SU-DHL-6 (cell line): ENCODE measurements at regions not wholly inside any gene's neighbourhood (a gene's known extent, or its start where the extent isn't known, plus 50 kb on each side); places are given as distances from the start of the nearest gene placed in this dataset.

Source experiments
- H2AFZ ChIP-seq: fragments of 200-600 bp; sonication (generic); 2 replicates; pipeline ENCODE4 v1.6.1; 2014; ENCODE audit warnings: low read depth, mild to moderate bottlenecking, moderate library complexity, mixed read lengths, antibody characterized with exemption, low read length; ENCODE audit not compliant: severe bottlenecking
- H3F3A ChIP-seq: fragments of 200-600 bp; shearing (Covaris generic); 2 replicates; pipeline ENCODE4 v1.6.0; 2016; ENCODE audit warnings: antibody characterized with exemption, mild to moderate bottlenecking; ENCODE audit not compliant: insufficient read depth
- H3K27ac ChIP-seq: fragments of 200-600 bp; sonication (generic); 2 replicates; pipeline ENCODE4 v1.5.1; 2016; ENCODE audit warnings: low read depth, mild to moderate bottlenecking, low read length, moderate library complexity, mixed read lengths
- H3K27me3 ChIP-seq: fragments of 200-600 bp; sonication (generic), shearing (Covaris generic); 2 replicates; pipeline ENCODE4 v1.6.0; 2014; ENCODE audit warnings: mild to moderate bottlenecking, low read length
- H3K36me3 ChIP-seq: fragments of 200-600 bp; sonication (generic); 2 replicates; pipeline ENCODE4 v1.6.1; 2014; ENCODE audit warnings: mild to moderate bottlenecking, low read length, mixed read lengths
- H3K4me2 ChIP-seq: fragments of 300-600, 200-600 bp; shearing (Covaris generic), sonication (generic); 2 replicates; pipeline ENCODE4 v1.6.0; 2014; ENCODE audit warnings: low read length, low read depth, mild to moderate bottlenecking; ENCODE audit not compliant: poor library complexity, severe bottlenecking
- H3K4me3 ChIP-seq: fragments of 200-600 bp; sonication (generic); 2 replicates; pipeline ENCODE4 v1.5.1; 2014; ENCODE audit warnings: antibody characterized with exemption, low read length, mild to moderate bottlenecking, mixed read lengths; ENCODE audit not compliant: insufficient read depth, poor library complexity, severe bottlenecking
- H3K79me2 ChIP-seq: fragments of 200-600 bp; sonication (generic); 2 replicates; pipeline ENCODE4 v1.6.1; 2014; ENCODE audit warnings: mild to moderate bottlenecking, low read length, moderate library complexity; ENCODE audit not compliant: insufficient read depth
- H3K9ac ChIP-seq: fragments of 200-600 bp; sonication (generic); 2 replicates; pipeline ENCODE4 v1.7.0; 2014; ENCODE audit warnings: mild to moderate bottlenecking, low read length
- H3K9me2 ChIP-seq: fragments of 200-600 bp; sonication (generic); replicated peaks from 2 replicates; pipeline ENCODE4 v1.6.1; 2014; ENCODE audit warnings: low read length; ENCODE audit not compliant: insufficient read depth
- H3K9me3 ChIP-seq: fragments of 200-600 bp; sonication (generic); 2 replicates; pipeline ENCODE4 v1.6.1; 2014; ENCODE audit warnings: low read length, mixed read lengths; ENCODE audit not compliant: insufficient read depth
- H4K20me1 ChIP-seq: fragments of 200-600 bp; sonication (generic); 2 replicates; pipeline ENCODE4 v1.6.1; 2014; ENCODE audit warnings: low read depth, mild to moderate bottlenecking, antibody characterized with exemption, low read length, moderate library complexity, mixed read lengths
- EZH2phosphoT487 ChIP-seq: fragments of 200-600 bp; sonication (generic), shearing (Covaris generic); conservative IDR thresholded peaks from 2 replicates; pipeline ENCODE4 v1.6.1; 2018; ENCODE audit warnings: mild to moderate bottlenecking, antibody characterized with exemption, low read length, moderate library complexity, mixed read lengths
- TF ChIP-seq, protein P1 (sequence below): fragments of 200-600 bp; sonication (generic); IDR thresholded peaks from one replicate; pipeline ENCODE4 v1.5.1; 2017; ENCODE audit warnings: antibody characterized with exemption, mild to moderate bottlenecking, low read length, moderate library complexity; ENCODE audit not compliant: insufficient read depth, poor library complexity, severe bottlenecking

DNA sequence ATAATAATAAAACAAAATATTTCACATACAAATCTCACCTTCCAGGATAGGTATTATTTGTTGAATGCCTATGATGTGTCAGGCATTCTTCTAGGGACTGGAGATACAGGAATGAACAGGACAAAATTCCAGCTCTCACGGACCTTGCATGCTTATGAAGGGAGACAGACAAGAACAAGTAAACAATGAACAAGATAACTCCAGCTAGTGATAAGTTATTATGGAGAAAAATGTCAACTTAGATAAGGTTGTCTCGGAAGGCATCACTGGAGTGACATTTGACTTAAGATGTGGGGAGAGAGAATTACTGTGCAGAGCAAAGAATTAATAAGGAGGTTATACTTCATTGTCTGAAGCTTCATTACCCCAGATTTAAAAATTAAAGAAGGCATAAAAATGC is 836.7 kb downstream of the SOCS6 start:
- Histone ChIP-seq H3F3A (no peaks in the 10 kb centered on the region), H3K9me2 (no peaks in the 10 kb centered on the region), H3K4me3 (no peak overlapping the region), H2AFZ (no peak overlapping the region), H3K79me2 (no peaks in the 10 kb centered on the region), H3K27me3 (no peaks in the 10 kb centered on the region), H3K9me3 (no peaks in the 10 kb centered on the region), H3K27ac (no peak overlapping the region), H3K36me3 (no peaks in the 10 kb centered on the region), H3K9ac (no peak overlapping the region), H4K20me1 (no peaks in the 10 kb centered on the region), H3K4me2 (no peak overlapping the region)
- TF ChIP-seq, protein P1, sequence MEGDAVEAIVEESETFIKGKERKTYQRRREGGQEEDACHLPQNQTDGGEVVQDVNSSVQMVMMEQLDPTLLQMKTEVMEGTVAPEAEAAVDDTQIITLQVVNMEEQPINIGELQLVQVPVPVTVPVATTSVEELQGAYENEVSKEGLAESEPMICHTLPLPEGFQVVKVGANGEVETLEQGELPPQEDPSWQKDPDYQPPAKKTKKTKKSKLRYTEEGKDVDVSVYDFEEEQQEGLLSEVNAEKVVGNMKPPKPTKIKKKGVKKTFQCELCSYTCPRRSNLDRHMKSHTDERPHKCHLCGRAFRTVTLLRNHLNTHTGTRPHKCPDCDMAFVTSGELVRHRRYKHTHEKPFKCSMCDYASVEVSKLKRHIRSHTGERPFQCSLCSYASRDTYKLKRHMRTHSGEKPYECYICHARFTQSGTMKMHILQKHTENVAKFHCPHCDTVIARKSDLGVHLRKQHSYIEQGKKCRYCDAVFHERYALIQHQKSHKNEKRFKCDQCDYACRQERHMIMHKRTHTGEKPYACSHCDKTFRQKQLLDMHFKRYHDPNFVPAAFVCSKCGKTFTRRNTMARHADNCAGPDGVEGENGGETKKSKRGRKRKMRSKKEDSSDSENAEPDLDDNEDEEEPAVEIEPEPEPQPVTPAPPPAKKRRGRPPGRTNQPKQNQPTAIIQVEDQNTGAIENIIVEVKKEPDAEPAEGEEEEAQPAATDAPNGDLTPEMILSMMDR: no peak
- TF ChIP-seq EZH2phosphoT487: no peak

DNA sequence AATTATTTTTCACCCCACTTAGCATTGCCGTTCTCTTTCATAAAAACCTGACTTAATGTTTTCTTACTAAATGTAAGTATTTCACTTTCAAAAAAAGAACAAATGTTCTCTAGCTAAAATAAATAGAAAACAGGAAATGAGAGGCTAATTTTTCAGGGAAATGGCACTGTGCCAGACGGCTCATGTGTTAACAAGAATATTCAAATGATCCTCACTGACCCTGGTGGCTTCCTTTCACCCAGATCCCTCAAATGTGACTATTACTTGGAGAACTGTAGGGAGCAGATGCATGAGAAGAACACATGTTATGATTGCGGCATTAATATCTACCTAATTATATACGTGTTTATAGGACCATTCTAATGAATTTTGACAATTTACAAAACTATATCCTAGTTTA is 827.7 kb downstream of the SOCS6 start:
- Histone ChIP-seq H3K27ac (no peak overlapping the region), H4K20me1 (no peaks in the 10 kb centered on the region)

DNA sequence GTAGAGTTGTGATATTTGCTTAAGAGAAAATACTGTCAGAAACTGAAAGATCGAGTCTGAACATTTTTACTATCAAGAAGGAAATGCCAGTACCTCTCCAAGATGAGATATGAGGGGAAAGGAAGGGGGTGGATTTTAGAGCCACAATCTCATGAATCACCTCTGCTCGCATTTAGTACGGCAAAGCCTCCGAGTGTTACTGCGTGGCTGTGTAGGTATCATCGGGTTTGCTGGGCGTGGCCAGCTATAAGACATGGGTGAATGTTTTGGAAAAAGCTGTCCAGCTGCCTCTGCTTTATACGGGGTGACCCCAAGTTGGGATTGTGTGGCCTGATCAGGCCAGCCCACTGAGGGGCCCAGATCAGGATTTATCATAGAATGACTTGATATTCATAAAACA is 826.4 kb downstream of the SOCS6 start:
- Histone ChIP-seq H3K4me3 (no peak overlapping the region), H3K9ac (no peak overlapping the region), H3K27me3 (no peaks in the 10 kb centered on the region), H3K27ac (no peak overlapping the region), H3K9me2 (no peaks in the 10 kb centered on the region), H3K36me3 (no peaks in the 10 kb centered on the region), H2AFZ (no peak overlapping the region), H3F3A (no peaks in the 10 kb centered on the region), H4K20me1 (no peaks in the 10 kb centered on the region), H3K79me2 (no peaks in the 10 kb centered on the region), H3K4me2 (no peak overlapping the region), H3K9me3 (no peaks in the 10 kb centered on the region)
- no peak for TF ChIP-seq EZH2phosphoT487
- TF ChIP-seq, protein P1: no peak

More for the DNA sequence above, 827.7 kb downstream of the SOCS6 start:
- Histone ChIP-seq H3K27me3 (no peaks in the 10 kb centered on the region), H3K36me3 (no peaks in the 10 kb centered on the region), H3K4me3 (no peak overlapping the region), H3K4me2 (no peak overlapping the region), H3K9me3 (no peaks in the 10 kb centered on the region), H3K79me2 (no peaks in the 10 kb centered on the region), H2AFZ (no peak overlapping the region), H3F3A (no peaks in the 10 kb centered on the region), H3K9me2 (no peaks in the 10 kb centered on the region), H3K9ac (no peak overlapping the region)
- TF ChIP-seq EZH2phosphoT487: no peak
- TF ChIP-seq, protein P1: no peak
